GM06990 (cell line): ENCODE measurements at regions not wholly inside any gene's neighbourhood (a gene's known extent, or its start where the extent isn't known, plus 50 kb on each side); places are given as distances from the start of the nearest gene placed in this dataset.
"Not testable (repeated sequence)": the region's sequence is repeated elsewhere in the genome, so short reads cannot be mapped to it uniquely, and the experiment has no call there.

Experiments
- DNase-seq: peaks from one replicate; pipeline ENCODE4 v3.0.0-alpha.2; 2011; ENCODE audit not compliant: insufficient read length; ENCODE audit errors: extremely low read depth
- H3K27me3 ChIP-seq: replicated peaks from 2 replicates; pipeline ENCODE4 v1.6.0; 2011; ENCODE audit warnings: low read length; ENCODE audit not compliant: control insufficient read depth, insufficient read depth
- H3K36me3 ChIP-seq: 2 replicates; pipeline ENCODE4 v1.5.1; 2011; ENCODE audit warnings: low read length; ENCODE audit not compliant: control insufficient read depth, insufficient read depth
- H3K4me3 ChIP-seq: replicated peaks from 2 replicates; pipeline ENCODE4 v1.5.1; 2011; ENCODE audit warnings: low read depth, mild to moderate bottlenecking, control low read depth, low read length
- CTCF ChIP-seq: IDR thresholded peaks from 2 replicates; pipeline ENCODE4 v1.5.1; 2011; ENCODE audit warnings: low read length, control low read depth, mild to moderate bottlenecking, inconsistent platforms; ENCODE audit not compliant: insufficient read depth, poor library complexity, severe bottlenecking

DNA sequence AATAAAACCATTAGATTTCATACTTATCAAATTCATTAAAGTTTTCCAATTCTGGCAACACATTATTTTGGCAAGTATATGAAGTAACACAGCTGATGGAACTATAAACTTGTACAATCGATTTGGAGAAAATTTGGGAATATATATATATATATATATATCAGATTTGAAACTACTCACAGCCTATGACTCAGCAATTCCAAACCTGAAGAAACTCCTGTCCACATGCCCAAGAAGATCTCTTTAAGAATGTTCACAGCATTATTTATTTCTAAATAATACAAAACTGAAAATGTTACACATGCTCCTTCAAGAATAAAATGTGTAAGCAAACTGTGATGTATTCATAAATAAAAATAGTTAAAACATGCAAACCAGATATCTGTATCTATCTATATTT is 270.1 kb downstream of the TFAP2A start:
- Histone ChIP-seq H3K36me3 (no peaks in the 10 kb centered on the region), H3K27me3 (no peaks in the 10 kb centered on the region), H3K4me3 (no peak overlapping the region)
- no peak for DNase-seq
- TF ChIP-seq CTCF: no peak

- H3K4me3 ChIP-seq: no peak overlapping the region
- DNase-seq: no peak
These were observed 273.0 kb downstream of the TFAP2A start for GRCh38 chr6:10141746-10142443.

DNA sequence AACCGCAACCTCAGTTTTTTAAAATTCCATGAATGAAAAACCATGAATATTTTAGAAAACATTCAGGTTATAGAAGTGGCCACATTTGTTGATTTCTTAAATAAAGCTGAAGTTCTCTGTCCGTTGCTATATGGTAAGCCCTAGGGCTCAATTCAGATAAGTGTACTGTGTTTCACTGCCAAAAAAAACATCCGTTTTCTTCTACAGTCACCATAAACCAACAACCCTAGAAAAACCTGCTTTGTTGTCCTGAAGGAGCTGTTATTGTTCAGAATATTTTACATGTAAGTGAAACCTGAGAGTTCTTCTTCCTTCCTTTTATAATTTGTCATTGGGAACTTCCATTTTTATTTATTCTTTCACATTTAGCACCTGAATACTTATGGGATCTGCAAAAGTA is 274.1 kb downstream of the TFAP2A start:
- Histone ChIP-seq H3K4me3 (no peak overlapping the region), H3K27me3 (no peaks in the 10 kb centered on the region), H3K36me3 (no peaks in the 10 kb centered on the region)
- no peak for DNase-seq
- TF ChIP-seq CTCF: no peak

More at GRCh38 chr6:10141746-10142443, 273.0 kb downstream of the TFAP2A start:
- no peak for TF ChIP-seq CTCF
- Histone ChIP-seq H3K27me3 (no peaks in the 10 kb centered on the region), H3K36me3 (no peaks in the 10 kb centered on the region)

- H3K36me3 ChIP-seq: no peaks in the 10 kb centered on the region
- TF ChIP-seq CTCF: no peak
These were observed 274.7 kb downstream of the TFAP2A start for GRCh38 chr6:10140136-10140535.

DNA sequence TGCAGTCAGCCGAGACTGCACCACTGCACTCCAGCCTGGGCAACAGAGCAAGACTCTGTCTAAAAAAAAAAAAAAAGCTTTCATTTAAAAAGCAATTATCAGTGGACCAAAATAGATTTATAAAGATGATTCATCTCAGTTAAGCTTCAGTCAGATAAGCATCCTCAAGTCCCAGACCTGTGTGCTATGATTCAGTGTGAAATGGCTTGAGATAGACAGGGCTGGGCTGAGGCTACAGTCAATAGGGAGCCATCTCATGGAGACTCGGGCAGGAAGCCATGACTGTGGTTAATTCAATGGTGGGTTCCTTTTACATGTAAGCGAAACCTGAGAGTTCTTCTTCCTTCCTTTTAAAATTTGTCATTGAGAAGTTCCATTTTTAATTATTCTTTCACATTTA is 276.0 kb downstream of the TFAP2A start:
- TF ChIP-seq CTCF: no peak
- no peaks in the 10 kb centered on the region for H3K36me3 ChIP-seq
- H3K27me3 ChIP-seq: no peaks in the 10 kb centered on the region
- H3K4me3 ChIP-seq: no peak overlapping the region
- peak; percentile 1 for DNase-seq

More at GRCh38 chr6:10140136-10140535, 274.7 kb downstream of the TFAP2A start:
- Histone ChIP-seq H3K4me3 (no peak overlapping the region), H3K27me3 (no peaks in the 10 kb centered on the region)
- no peak for DNase-seq

DNA sequence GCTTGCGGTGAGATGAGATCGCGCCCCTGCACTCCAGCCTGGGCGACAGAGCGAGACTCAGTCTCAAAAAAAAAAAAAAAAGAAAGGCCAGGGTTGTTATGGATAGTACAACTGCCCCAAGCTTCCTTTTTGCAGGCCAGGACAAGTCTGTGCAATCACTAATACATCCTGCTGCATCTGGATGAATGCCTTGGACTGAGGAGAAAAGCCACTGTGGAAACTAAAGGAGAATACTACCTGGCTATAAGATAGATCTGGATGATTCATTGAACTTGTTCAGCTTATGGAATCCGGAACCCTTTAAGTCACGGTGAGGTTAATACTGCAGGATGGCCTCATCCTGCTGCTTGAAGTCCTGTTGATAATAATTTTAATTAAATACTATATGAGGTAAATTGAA is 278.2 kb downstream of the TFAP2A start:
- DNase-seq: no peak
- H3K27me3 ChIP-seq: no peaks in the 10 kb centered on the region
- no peak overlapping the region for H3K4me3 ChIP-seq
- no peak for TF ChIP-seq CTCF
- no peaks in the 10 kb centered on the region for H3K36me3 ChIP-seq

DNA sequence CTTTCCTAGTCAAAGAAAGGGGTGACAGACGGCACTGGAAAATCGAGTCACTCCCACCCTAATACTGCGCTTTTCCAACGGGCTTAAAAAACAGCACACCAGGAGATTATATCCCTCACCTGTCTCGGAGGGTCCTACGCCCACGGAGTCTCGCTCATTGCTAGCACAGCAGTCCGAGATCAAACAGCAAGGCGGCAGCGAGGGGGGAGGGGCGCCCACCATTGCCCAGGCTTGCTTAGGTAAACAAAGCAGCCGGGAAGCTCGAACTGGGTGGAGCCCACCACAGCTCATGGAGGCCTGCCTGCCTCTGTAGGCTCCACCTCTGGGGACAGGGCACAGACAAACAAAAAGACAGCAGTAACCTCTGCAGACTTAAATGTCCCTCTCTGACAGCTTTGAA is 280.7 kb downstream of the TFAP2A start:
- DNase-seq, H3K4me3 ChIP-seq, H3K36me3 ChIP-seq, H3K27me3 ChIP-seq: not testable (repeated sequence)
